Tibial nerve (tissue), 4 donors: ENCODE measurements at regions not wholly inside any gene's neighbourhood (a gene's known extent, or its start where the extent isn't known, plus 50 kb on each side); places are given as distances from the start of the nearest gene placed in this dataset.

ENCODE experiments used
- DNase-seq, 2 donors: peaks; one replicate each; pipeline ENCODE4 v3.0.0-alpha.2; 2019; ENCODE audit warnings: low spot score in 2 of 2
- H3K27ac ChIP-seq, 4 donors: fragments of 200-600 bp; sonication (generic) in 3 of 4; one replicate each; pipeline ENCODE4 v1.5.1; 2017 to 2019; ENCODE audit warnings: mild to moderate bottlenecking in 1 of 4
- H3K27me3 ChIP-seq, 2 donors: fragments of 200-600 bp; sonication (generic) in 1 of 2; one replicate each; pipeline versions ENCODE4 v1.5.1 to v1.6.0; 2017 to 2019
- H3K36me3 ChIP-seq, 3 donors: fragments of 200-600 bp; sonication (generic); one replicate each; pipeline ENCODE4 v1.5.1; 2018 to 2019
- H3K4me1 ChIP-seq, 4 donors: fragments of 200-600 bp; sonication (generic) in 3 of 4; one replicate each; pipeline ENCODE4 v1.5.1; 2017 to 2019
- H3K4me3 ChIP-seq, 4 donors: fragments of 200-600 bp; sonication (generic) in 3 of 4; one replicate each; pipeline ENCODE4 v1.5.1; 2017 to 2019; ENCODE audit warnings: mild to moderate bottlenecking in 1 of 4, moderate library complexity in 1 of 4
- H3K9me3 ChIP-seq, 4 donors: fragments of 200-600 bp; sonication (generic) in 3 of 4; one replicate each; pipeline ENCODE4 v1.5.1; 2017 to 2019
- EP300 ChIP-seq, 2 donors: sonication (generic); formaldehyde crosslinking; IDR thresholded peaks; one replicate each; pipeline ENCODE4 v1.6.1; 2017; ENCODE audit warnings: antibody characterized with exemption in 2 of 2, mild to moderate bottlenecking in 1 of 2
- POLR2A ChIP-seq, 2 donors: fragments of 450-650 bp; IDR thresholded peaks; one replicate each; pipeline ENCODE4 v1.6.1; 2017; ENCODE audit warnings: antibody characterized with exemption in 2 of 2, mild to moderate bottlenecking in 2 of 2, moderate library complexity in 2 of 2
- WGBS, 2 donors: methylation state at CpG; one replicate each; pipeline ENCODE4 v1.1.5; 2018; 5-methylcytosine and 5-hydroxymethylcytosine counted together
- TF ChIP-seq, protein P1 (sequence below), 5 experiments: fragments of 200-600 bp in 3 of 5; fragments of 450-650 bp in 2 of 5; sonication (generic) in 3 of 5; IDR thresholded peaks; one replicate each; pipeline ENCODE4 v1.5.1; 2016 to 2019; ENCODE audit warnings: antibody characterized with exemption in 5 of 5, mild to moderate bottlenecking in 3 of 5, moderate library complexity in 2 of 5

DNA sequence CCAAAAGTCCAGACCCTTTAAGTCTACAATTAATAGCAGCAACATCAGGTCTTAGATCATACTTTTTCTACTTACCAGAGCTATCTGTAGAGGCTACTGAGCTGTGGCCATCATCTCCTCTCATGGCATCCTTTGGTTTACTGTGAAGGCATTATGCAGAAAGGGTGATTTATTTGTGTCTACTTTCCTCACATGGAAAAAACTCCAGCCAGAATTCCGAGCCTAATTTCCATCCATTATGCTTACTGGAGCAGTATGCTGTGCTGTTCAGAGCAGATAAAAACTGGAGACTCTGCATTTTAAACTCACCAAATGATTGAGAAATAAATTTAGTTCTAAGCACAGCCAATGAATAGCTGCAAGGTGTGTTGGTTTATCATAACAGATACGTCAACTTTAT lies 581.8 kb downstream of the ETS1 start:
- Histone ChIP-seq H3K36me3 (no peaks in the 10 kb centered on the region), H3K4me3 (no peak overlapping the region), H3K27me3 (no peaks in the 10 kb centered on the region), H3K27ac (no peak overlapping the region), H3K9me3 (peaks cover 0 to 26% (median 7%) of the 10 kb centered on the region in 4 donors), H3K4me1 (no peaks in the 10 kb centered on the region)
- 67% methylated on average over 2 of the region's 2 CpGs for WGBS, 2 donors
- DNase-seq: no peak
- TF ChIP-seq, protein P1, sequence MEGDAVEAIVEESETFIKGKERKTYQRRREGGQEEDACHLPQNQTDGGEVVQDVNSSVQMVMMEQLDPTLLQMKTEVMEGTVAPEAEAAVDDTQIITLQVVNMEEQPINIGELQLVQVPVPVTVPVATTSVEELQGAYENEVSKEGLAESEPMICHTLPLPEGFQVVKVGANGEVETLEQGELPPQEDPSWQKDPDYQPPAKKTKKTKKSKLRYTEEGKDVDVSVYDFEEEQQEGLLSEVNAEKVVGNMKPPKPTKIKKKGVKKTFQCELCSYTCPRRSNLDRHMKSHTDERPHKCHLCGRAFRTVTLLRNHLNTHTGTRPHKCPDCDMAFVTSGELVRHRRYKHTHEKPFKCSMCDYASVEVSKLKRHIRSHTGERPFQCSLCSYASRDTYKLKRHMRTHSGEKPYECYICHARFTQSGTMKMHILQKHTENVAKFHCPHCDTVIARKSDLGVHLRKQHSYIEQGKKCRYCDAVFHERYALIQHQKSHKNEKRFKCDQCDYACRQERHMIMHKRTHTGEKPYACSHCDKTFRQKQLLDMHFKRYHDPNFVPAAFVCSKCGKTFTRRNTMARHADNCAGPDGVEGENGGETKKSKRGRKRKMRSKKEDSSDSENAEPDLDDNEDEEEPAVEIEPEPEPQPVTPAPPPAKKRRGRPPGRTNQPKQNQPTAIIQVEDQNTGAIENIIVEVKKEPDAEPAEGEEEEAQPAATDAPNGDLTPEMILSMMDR (IDR thresholded peaks at IDR 0.05): no peak
- TF ChIP-seq POLR2A (IDR thresholded peaks at IDR 0.05): no peak
- TF ChIP-seq EP300 (IDR thresholded peaks at IDR 0.05): no peak

DNA sequence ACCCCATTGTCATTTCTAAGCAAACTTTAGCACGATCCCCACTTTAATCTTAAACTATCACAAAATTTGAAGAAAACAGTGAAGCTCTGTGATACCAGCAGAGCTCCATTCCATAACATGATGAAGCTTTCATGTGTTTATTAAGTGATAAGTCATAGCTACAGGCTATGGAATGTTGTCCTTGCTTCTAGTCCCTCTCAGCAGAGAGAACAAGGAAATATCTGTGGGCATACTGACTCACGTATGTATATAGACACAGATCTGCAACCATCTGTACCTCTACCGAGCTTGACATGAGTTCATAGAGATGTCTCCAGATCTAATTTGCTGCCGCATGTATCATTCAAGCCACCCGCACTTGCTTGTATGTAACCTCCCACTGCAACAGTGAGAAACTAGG lies 588.9 kb downstream of the ETS1 start:
- Histone ChIP-seq H3K4me1 (no peaks in the 10 kb centered on the region), H3K27me3 (no peaks in the 10 kb centered on the region), H3K27ac (no peak overlapping the region), H3K4me3 (no peak overlapping the region), H3K36me3 (no peaks in the 10 kb centered on the region), H3K9me3 (no peaks in the 10 kb centered on the region)
- no peak for DNase-seq
- 75 to 76% methylated on average over 5 of the region's 5 CpGs for WGBS, 2 donors
- TF ChIP-seq POLR2A (IDR thresholded peaks at IDR 0.05) (no peak), EP300 (IDR thresholded peaks at IDR 0.05) (no peak)
- TF ChIP-seq, protein P1 (IDR thresholded peaks at IDR 0.05): no peak

DNA sequence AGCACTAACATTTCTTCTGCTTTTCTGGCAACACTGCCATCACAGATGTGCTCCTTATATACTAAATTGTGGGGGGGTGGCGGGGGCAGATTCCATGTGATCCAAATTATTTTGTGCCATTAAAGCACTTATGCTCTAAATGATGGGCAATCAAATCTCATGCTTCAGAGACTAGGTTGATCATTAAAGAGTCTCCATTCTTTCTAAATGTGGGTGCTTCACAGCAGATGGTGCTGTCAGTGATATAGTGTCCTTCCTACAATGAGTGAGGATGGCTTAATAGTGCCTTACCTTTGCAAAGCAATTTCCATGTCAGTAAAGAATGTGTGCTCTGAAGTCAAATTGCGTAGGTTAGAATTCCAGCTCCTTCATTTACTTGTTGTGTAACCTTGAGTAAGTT lies 589.8 kb downstream of the ETS1 start:
- TF ChIP-seq, protein P1 (IDR thresholded peaks at IDR 0.05): no peak
- TF ChIP-seq EP300 (IDR thresholded peaks at IDR 0.05) (no peak), POLR2A (IDR thresholded peaks at IDR 0.05) (no peak)
- Histone ChIP-seq H3K36me3 (no peaks in the 10 kb centered on the region), H3K27ac (no peak overlapping the region), H3K27me3 (no peaks in the 10 kb centered on the region), H3K4me3 (no peak overlapping the region), H3K4me1 (no peaks in the 10 kb centered on the region), H3K9me3 (no peaks in the 10 kb centered on the region)
- DNase-seq: no peak
- WGBS, 2 donors: 83 to 86% methylated on average over 2 of the region's 2 CpGs

DNA sequence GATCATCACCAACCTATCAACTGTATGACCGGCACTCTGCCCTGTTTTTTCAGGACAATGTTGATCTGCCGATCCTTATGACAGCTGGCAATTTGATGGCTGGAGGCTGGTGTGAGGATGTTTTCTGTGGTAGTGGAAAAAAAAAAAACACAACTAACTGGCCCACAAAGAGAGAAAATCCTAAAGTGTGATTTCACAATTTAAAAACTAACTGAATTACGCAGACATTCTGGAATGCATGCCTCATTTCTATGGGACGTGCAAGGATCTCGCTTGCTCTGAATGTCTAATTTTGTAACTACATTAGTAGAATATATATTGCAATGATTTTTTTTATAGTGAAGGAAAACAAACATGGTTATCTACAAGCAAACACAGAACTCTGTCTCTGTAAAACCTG lies 590.5 kb downstream of the ETS1 start:
- no peaks in the 10 kb centered on the region for H3K27me3 ChIP-seq
- H3K36me3 ChIP-seq: no peaks in the 10 kb centered on the region
- no peak for TF ChIP-seq POLR2A (IDR thresholded peaks at IDR 0.05)
- H3K27ac ChIP-seq: no peak overlapping the region
- H3K4me1 ChIP-seq: no peaks in the 10 kb centered on the region
- WGBS, 2 donors: 77 to 90% methylated on average over 5 of the region's 5 CpGs
- H3K9me3 ChIP-seq: no peaks in the 10 kb centered on the region
- H3K4me3 ChIP-seq: no peak overlapping the region
- no peak for DNase-seq

DNA sequence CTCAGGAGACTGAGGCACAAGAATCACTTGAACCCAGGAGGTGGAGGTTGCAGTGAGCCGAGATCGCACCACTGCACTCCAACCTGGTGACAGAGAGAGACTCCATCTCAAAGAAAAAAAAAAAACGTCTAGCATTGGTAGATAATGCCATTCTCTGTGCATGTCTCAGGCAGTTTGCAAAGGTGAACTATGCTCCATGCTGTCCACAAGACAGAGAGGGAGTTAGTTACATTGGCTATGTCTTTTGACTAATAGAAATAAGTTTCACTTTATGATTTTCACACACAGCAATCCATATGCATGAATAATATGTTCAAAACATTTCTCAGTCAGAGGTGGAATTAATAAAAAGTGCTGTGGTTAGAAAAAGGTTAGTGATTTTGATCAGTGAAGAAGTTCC lies 591.4 kb downstream of the ETS1 start:
- TF ChIP-seq POLR2A (IDR thresholded peaks at IDR 0.05) (no peak), EP300 (IDR thresholded peaks at IDR 0.05) (no peak)
- TF ChIP-seq, protein P1 (IDR thresholded peaks at IDR 0.05): no peak
- H3K4me1 ChIP-seq: no peaks in the 10 kb centered on the region
- H3K36me3 ChIP-seq: no peaks in the 10 kb centered on the region
- no peaks in the 10 kb centered on the region for H3K27me3 ChIP-seq
- H3K9me3 ChIP-seq: no peaks in the 10 kb centered on the region
- H3K4me3 ChIP-seq: no peak overlapping the region
- no peak for DNase-seq
- H3K27ac ChIP-seq: no peak overlapping the region
- WGBS, 2 donors: 79 to 91% methylated on average over 3 of the region's 3 CpGs

DNA sequence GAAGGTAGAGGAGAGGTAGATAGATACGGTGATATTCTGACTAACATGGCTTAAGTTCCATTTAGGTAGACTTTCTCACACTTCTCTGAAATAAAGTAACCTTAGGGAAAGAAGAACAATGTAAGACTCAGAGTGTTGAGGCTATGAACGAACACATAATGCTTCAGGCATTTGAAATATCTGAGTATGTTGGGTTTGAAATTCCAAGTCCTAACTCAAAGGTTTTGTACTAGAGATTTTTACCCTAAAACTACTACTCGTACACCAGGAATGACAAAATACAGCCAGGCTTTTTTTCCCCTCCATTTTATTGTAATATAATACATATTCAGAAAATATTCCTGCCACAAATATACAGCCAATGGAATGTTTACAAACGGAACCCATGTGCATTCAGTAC lies 592.6 kb downstream of the ETS1 start:
- no peaks in the 10 kb centered on the region for H3K36me3 ChIP-seq
- H3K27me3 ChIP-seq: no peaks in the 10 kb centered on the region
- H3K4me3 ChIP-seq: no peak overlapping the region
- no peak for DNase-seq
- no peaks in the 10 kb centered on the region for H3K9me3 ChIP-seq
- 43 to 61% methylated on average over 4 of the region's 4 CpGs for WGBS, 2 donors
- no peaks in the 10 kb centered on the region for H3K4me1 ChIP-seq
- TF ChIP-seq POLR2A (IDR thresholded peaks at IDR 0.05) (no peak), EP300 (IDR thresholded peaks at IDR 0.05) (no peak)
- TF ChIP-seq, protein P1 (IDR thresholded peaks at IDR 0.05): no peak
- no peak overlapping the region for H3K27ac ChIP-seq
